Nephron progenitor cell (in vitro differentiated cells): ENCODE measurements at regions not wholly inside any gene's neighbourhood (a gene's known extent, or its start where the extent isn't known, plus 50 kb on each side); places are given as distances from the start of the nearest gene placed in this dataset.

Experiments used
- DNase-seq: peaks from one replicate; pipeline ENCODE4 v3.0.0; 2021
- H3K27ac Mint-ChIP-seq: 2 replicates; pipeline ENCODE4 v1.8.0; 2021; ENCODE audit warnings: mild to moderate bottlenecking, moderate library complexity, mixed read lengths
- H3K27me3 Mint-ChIP-seq: 2 replicates; pipeline ENCODE4 v1.8.0; 2021; ENCODE audit warnings: mild to moderate bottlenecking, low read depth, mixed read lengths; ENCODE audit not compliant: poor library complexity
- H3K36me3 Mint-ChIP-seq: 2 replicates; pipeline ENCODE4 v1.8.0; 2021; ENCODE audit warnings: low read depth, mixed read lengths
- H3K4me1 Mint-ChIP-seq: 2 replicates; pipeline ENCODE4 v1.8.0; 2021; ENCODE audit warnings: mixed read lengths
- H3K4me3 Mint-ChIP-seq: 2 replicates; pipeline ENCODE4 v1.8.0; 2021; ENCODE audit warnings: mild to moderate bottlenecking, moderate library complexity, mixed read lengths
- H3K9me3 Mint-ChIP-seq: 2 replicates; pipeline ENCODE4 v1.8.0; 2021; ENCODE audit warnings: mild to moderate bottlenecking, moderate library complexity, mixed read lengths
- CTCF ChIP-seq: fragments of 200-600 bp; sonication (generic); IDR thresholded peaks from 2 replicates; pipeline ENCODE4 v1.5.0; 2021; ENCODE audit warnings: antibody characterized with exemption

- no peak overlapping the region for H3K4me3 Mint-ChIP-seq
- H3K27me3 Mint-ChIP-seq = peaks cover 9% of the 10 kb centered on the region
Observed at GRCh38 chr2:156890529-156891148, 366.9 kb upstream of the GALNT5 start.

GRCh38 chr2:156891609-156892008, 365.9 kb upstream of the GALNT5 start:
- no peak for DNase-seq

More at GRCh38 chr2:156890529-156891148, 366.9 kb upstream of the GALNT5 start:
- no peak for DNase-seq
- Mint-ChIP-seq H3K36me3 (no peaks in the 10 kb centered on the region), H3K4me1 (peaks cover 12% of the 10 kb centered on the region), H3K27ac (no peak overlapping the region), H3K9me3 (no peaks in the 10 kb centered on the region)
- TF ChIP-seq CTCF = no peak

GRCh38 chr2:156892467-156893281, 364.8 kb upstream of the GALNT5 start:
- Mint-ChIP-seq H3K27ac (no peak overlapping the region), H3K4me1 (peaks cover 12% of the 10 kb centered on the region), H3K27me3 (peaks cover 9% of the 10 kb centered on the region), H3K36me3 (no peaks in the 10 kb centered on the region), H3K9me3 (peaks cover under 1% of the 10 kb centered on the region), H3K4me3 (peak overlapping the region; percentile 83)
- peak; percentile 4 for DNase-seq
- TF ChIP-seq CTCF = peak; percentile 57

More at GRCh38 chr2:156891609-156892008, 365.9 kb upstream of the GALNT5 start:
- Mint-ChIP-seq H3K27ac (no peak overlapping the region), H3K27me3 (peaks cover 9% of the 10 kb centered on the region), H3K4me3 (no peak overlapping the region), H3K9me3 (no peaks in the 10 kb centered on the region), H3K36me3 (no peaks in the 10 kb centered on the region), H3K4me1 (peaks cover 12% of the 10 kb centered on the region)
- TF ChIP-seq CTCF = no peak

GRCh38 chr2:156896294-156896693, 361.2 kb upstream of the GALNT5 start:
- peaks cover 9% of the 10 kb centered on the region for H3K27me3 Mint-ChIP-seq
- DNase-seq = no peak

GRCh38 chr2:156897548-156897947, 360.0 kb upstream of the GALNT5 start:
- Mint-ChIP-seq H3K4me1 (peaks cover 7% of the 10 kb centered on the region), H3K36me3 (no peaks in the 10 kb centered on the region), H3K27ac (no peak overlapping the region), H3K9me3 (peaks cover 5% of the 10 kb centered on the region), H3K27me3 (peaks cover 9% of the 10 kb centered on the region), H3K4me3 (no peak overlapping the region)
- TF ChIP-seq CTCF = no peak
- no peak for DNase-seq

More at GRCh38 chr2:156896294-156896693, 361.2 kb upstream of the GALNT5 start:
- H3K36me3 Mint-ChIP-seq = no peaks in the 10 kb centered on the region
- peaks cover 5% of the 10 kb centered on the region for H3K9me3 Mint-ChIP-seq
- no peak for TF ChIP-seq CTCF
- H3K4me1 Mint-ChIP-seq = peaks cover 12% of the 10 kb centered on the region
- no peak overlapping the region for H3K27ac Mint-ChIP-seq
- H3K4me3 Mint-ChIP-seq = no peak overlapping the region
